Thoracic aorta (tissue), 2 donors: ENCODE measurements at regions not wholly inside any gene's neighbourhood (a gene's known extent, or its start where the extent isn't known, plus 50 kb on each side); places are given as distances from the start of the nearest gene placed in this dataset.

Experiments
- ATAC-seq: fragments of 150-250 bp; one replicate; pipeline ENCODE4 v1.8.0; 2017; ENCODE audit warnings: low read depth; ENCODE audit not compliant: insufficient number of reproducible peaks, low FRiP score
- DNase-seq: peaks from one replicate; pipeline ENCODE4 v3.0.0-alpha.2; 2020; ENCODE audit warnings: low spot score
- H3K27ac ChIP-seq, 2 donors: fragments of 200-600 bp; sonication (generic); 1 replicate in 1 of 2; 2 replicates in 1 of 2; pipeline ENCODE4 v1.5.1; 2016; ENCODE audit warnings: mild to moderate bottlenecking in 2 of 2, moderate library complexity in 2 of 2
- H3K27me3 ChIP-seq: fragments of 200-600 bp; sonication (generic); replicated peaks from 2 replicates; pipeline ENCODE4 v1.6.0; 2016; ENCODE audit warnings: mild to moderate bottlenecking; ENCODE audit not compliant: insufficient read depth
- H3K36me3 ChIP-seq: fragments of 200-600 bp; sonication (generic); one replicate; pipeline ENCODE4 v1.5.1; 2016
- H3K4me1 ChIP-seq, 2 donors: fragments of 200-600 bp; sonication (generic); 1 replicate in 1 of 2; 2 replicates in 1 of 2; pipeline versions ENCODE4 v1.5.1 to v1.6.0; 2016; ENCODE audit warnings: low read depth in 2 of 2, mild to moderate bottlenecking in 1 of 2; ENCODE audit not compliant: control insufficient read depth in 1 of 2
- H3K4me3 ChIP-seq: fragments of 200-600 bp; sonication (generic); 2 replicates; pipeline ENCODE4 v1.5.1; 2016; ENCODE audit warnings: mild to moderate bottlenecking
- H3K9me3 ChIP-seq: fragments of 200-600 bp; sonication (generic); 2 replicates; pipeline ENCODE4 v1.5.1; 2016
- CTCF ChIP-seq: fragments of 200-600 bp; sonication (generic); IDR thresholded peaks from one replicate; pipeline ENCODE4 v1.5.1; 2019; ENCODE audit warnings: antibody characterized with exemption

GRCh38 chr14:22509036-22509709 lies 79.9 kb downstream of the DAD1 start:
- no peak for DNase-seq
- Histone ChIP-seq H3K9me3 (no peaks in the 10 kb centered on the region), H3K27ac (no peak overlapping the region), H3K4me1 (peaks cover 28 to 38% of the 10 kb centered on the region in 2 donors), H3K4me3 (no peak overlapping the region), H3K36me3 (no peaks in the 10 kb centered on the region), H3K27me3 (no peaks in the 10 kb centered on the region)
- ATAC-seq: no peak
- TF ChIP-seq CTCF: no peak

DNA sequence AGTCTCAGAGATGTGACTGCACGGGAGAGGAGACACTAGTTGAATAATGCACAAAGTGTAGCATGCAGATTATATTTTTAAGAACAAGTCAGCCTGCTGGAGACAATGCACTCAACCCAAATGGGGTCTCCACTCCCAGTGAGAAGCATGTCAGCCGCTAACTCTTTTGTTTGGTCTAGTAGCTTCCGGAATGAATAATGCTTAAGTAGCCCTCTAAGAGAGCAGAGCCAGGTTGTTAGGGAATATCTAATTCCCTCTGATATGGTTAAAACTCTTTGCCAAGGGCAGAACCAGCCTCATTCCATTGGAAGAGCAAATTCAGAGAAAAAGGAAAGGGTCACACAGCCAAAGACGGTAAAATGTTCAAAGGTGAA lies 80.4 kb downstream of the DAD1 start:
- no peak for TF ChIP-seq CTCF
- Histone ChIP-seq H3K9me3 (no peaks in the 10 kb centered on the region), H3K4me3 (no peak overlapping the region), H3K27me3 (no peaks in the 10 kb centered on the region), H3K36me3 (no peaks in the 10 kb centered on the region), H3K27ac (no peak overlapping the region), H3K4me1 (peaks cover 24 to 34% of the 10 kb centered on the region in 2 donors)
- no peak for DNase-seq
- no peak for ATAC-seq

DNA sequence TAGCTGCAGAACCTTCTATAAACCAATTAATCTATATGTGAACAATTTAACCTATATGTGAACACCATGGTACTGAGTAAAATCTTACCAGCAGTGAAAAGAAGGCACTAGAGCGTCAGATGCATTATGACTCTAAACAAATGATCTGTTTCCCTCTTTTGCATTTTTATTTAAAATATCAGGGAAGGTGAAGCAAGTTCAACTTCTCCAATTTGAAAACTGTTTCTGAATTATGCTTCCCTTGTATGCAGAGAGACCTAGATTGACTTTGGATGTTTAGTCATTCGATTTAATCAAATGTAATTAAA lies 80.9 kb downstream of the DAD1 start:
- DNase-seq: no peak
- H3K9me3 ChIP-seq: no peaks in the 10 kb centered on the region
- TF ChIP-seq CTCF: no peak

DNA sequence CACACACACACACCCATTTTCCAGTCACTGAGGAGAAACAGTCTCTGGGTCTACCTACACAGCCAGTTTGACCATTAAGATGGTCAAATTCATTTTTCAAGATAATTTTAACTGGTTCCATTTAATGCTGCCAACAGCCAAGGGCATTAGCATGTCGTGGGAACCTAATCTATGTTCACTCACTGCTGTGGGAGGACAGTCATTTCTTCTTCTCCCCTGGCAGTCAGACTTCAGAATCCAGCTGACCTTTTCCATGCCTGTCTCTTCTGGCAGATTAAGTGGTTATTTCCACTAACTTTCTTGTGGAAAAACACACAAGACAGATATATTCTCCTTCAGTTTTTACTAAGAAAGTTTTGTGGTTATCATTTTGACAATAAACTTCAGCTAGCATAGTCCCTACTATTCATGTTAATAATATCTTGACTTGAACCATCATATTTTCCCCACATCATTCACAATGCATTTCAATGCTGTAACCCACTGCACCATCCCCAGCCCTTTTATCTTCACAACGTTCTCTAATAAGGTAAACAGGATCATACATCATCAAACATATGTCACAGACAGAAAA lies 82.2 kb downstream of the DAD1 start:
- H3K9me3 ChIP-seq: no peaks in the 10 kb centered on the region
- no peak for ATAC-seq
- TF ChIP-seq CTCF: no peak
- H3K4me1 ChIP-seq: peaks cover 13 to 26% of the 10 kb centered on the region in 2 donors
- H3K4me3 ChIP-seq: no peak overlapping the region
- no peak overlapping the region for H3K27ac ChIP-seq
- H3K36me3 ChIP-seq: no peaks in the 10 kb centered on the region
- H3K27me3 ChIP-seq: no peaks in the 10 kb centered on the region
- no peak for DNase-seq

More for the DNA sequence above, 80.9 kb downstream of the DAD1 start:
- H3K4me3 ChIP-seq: no peak overlapping the region
- no peaks in the 10 kb centered on the region for H3K27me3 ChIP-seq
- no peak for ATAC-seq
- peaks cover 18 to 28% of the 10 kb centered on the region in 2 donors for H3K4me1 ChIP-seq
- H3K36me3 ChIP-seq: no peaks in the 10 kb centered on the region
- no peak overlapping the region for H3K27ac ChIP-seq

DNA sequence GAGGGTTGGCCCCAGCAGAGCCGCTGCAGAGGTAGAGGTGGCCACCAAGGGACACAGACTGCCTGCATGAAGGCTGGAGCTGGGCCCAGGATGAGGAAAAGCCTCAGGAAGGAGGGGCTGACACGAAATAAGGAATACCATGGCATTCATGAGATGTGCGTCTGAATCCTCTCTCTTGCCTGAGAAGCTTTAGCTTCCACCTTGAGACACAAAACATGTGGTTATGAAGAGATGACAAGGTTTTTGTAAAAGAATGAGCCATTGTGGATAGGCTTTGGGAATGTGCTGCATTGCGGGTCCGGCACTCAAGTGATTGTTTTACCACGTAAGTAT lies 82.7 kb downstream of the DAD1 start:
- ATAC-seq (no peak), DNase-seq (no peak)
- H3K4me3 ChIP-seq: no peak overlapping the region
- H3K36me3 ChIP-seq: no peaks in the 10 kb centered on the region
- H3K27ac ChIP-seq: no peak overlapping the region
- H3K4me1 ChIP-seq: peaks cover 15 to 29% of the 10 kb centered on the region in 2 donors
- H3K27me3 ChIP-seq: no peaks in the 10 kb centered on the region
- no peaks in the 10 kb centered on the region for H3K9me3 ChIP-seq
- TF ChIP-seq CTCF: no peak
